Mammary epithelial cell (primary cell): ENCODE measurements at regions not wholly inside any gene's neighbourhood (a gene's known extent, or its start where the extent isn't known, plus 50 kb on each side); places are given as distances from the start of the nearest gene placed in this dataset.

Experiments used
- EZH2 ChIP-seq: IDR thresholded peaks from 2 replicates; pipeline ENCODE4 v1.6.1; 2012; ENCODE audit warnings: low read length, inconsistent platforms, borderline replicate concordance
- TF ChIP-seq, protein P1 (sequence below), 2 donors: IDR thresholded peaks in 1 of 2; conservative IDR thresholded peaks in 1 of 2; 2 replicates each; pipeline ENCODE4 v1.5.1; 2011 to 2012; ENCODE audit warnings: inconsistent platforms in 2 of 2, low read length in 2 of 2, mild to moderate bottlenecking in 2 of 2, control low read depth in 1 of 2, low read depth in 1 of 2; ENCODE audit not compliant: insufficient read depth in 1 of 2; ENCODE audit errors: extremely low read depth in 1 of 2

DNA sequence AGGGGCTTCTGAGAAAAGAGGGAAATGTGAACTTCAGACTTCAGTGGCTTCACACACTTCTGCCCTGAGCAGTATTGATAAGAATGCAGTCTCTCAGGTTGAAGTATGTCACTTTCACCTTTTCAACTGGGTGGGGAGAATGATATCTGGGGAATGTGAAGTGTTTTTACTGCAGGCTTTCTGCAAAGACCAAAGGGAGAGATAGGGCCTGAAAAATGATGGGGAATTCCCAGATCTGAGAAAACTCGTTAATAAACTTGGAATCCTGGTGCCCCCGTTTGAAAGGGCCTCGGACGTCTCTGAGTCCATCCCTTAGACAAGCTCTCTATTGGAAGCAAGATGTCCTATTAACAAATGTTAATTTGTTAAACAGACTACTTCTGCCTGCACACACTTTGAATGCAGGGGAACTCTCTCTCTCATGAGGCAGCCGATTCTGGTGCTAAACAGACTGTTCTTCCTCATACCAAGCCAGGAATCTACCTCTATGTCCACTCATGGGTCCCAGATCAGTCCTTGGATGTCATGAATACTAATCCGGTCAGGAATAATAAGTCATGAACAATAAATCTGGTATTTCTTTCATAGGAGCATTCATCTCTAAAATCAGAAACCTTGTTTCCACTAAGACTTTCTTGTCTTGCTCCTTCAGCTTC is 193.6 kb downstream of the JCAD start:
- no peak for TF ChIP-seq EZH2
- TF ChIP-seq, protein P1, sequence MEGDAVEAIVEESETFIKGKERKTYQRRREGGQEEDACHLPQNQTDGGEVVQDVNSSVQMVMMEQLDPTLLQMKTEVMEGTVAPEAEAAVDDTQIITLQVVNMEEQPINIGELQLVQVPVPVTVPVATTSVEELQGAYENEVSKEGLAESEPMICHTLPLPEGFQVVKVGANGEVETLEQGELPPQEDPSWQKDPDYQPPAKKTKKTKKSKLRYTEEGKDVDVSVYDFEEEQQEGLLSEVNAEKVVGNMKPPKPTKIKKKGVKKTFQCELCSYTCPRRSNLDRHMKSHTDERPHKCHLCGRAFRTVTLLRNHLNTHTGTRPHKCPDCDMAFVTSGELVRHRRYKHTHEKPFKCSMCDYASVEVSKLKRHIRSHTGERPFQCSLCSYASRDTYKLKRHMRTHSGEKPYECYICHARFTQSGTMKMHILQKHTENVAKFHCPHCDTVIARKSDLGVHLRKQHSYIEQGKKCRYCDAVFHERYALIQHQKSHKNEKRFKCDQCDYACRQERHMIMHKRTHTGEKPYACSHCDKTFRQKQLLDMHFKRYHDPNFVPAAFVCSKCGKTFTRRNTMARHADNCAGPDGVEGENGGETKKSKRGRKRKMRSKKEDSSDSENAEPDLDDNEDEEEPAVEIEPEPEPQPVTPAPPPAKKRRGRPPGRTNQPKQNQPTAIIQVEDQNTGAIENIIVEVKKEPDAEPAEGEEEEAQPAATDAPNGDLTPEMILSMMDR (conservative IDR thresholded peaks at IDR 0.05 in 1 of 2, IDR thresholded peaks at IDR 0.05 in 1 of 2; ENCODE audit: extremely low read depth in 1 of 2, insufficient read depth in 1 of 2, low read depth in 1 of 2, low read length in 2 of 2), result no peak
